ENCODE measurements at regions not wholly inside any gene's neighbourhood (a gene's known extent, or its start where the extent isn't known, plus 50 kb on each side); places are given as distances from the start of the nearest gene placed in this dataset.

- Histone ChIP-seq H3K27ac (ENCODE audit: insufficient read depth, low read depth, low read length, poor library complexity, severe bottlenecking) (no peak overlapping the region), H3K4me3 (ENCODE audit: insufficient read depth, low read depth, low read length) (no peak overlapping the region), H3K4me1 (ENCODE audit: control insufficient read depth, insufficient read depth, low read length) (peaks cover 24% of the 10 kb centered on the region), H3K9me3 (ENCODE audit: control insufficient read depth, low read length) (no peaks in the 10 kb centered on the region), H3K27me3 (ENCODE audit: control insufficient read depth, insufficient read depth, low read length, poor library complexity, severe bottlenecking) (no peaks in the 10 kb centered on the region), H3K36me3 (ENCODE audit: control insufficient read depth, insufficient read depth, low read length) (no peaks in the 10 kb centered on the region)
- WGBS, 2 experiments: 80 to 91% methylated on average over 3 of the region's 3 CpGs
Measured at GRCh38 chr15:52855157-52855556, 65.0 kb upstream of the ONECUT1 start.

GRCh38 chr15:52844823-52845222 is 54.7 kb upstream of the ONECUT1 start:
- 96 to 98% methylated on average over 5 of the region's 5 CpGs for WGBS, 2 experiments
- H3K9me3 ChIP-seq (ENCODE audit: control insufficient read depth, low read length): no peaks in the 10 kb centered on the region
- no peaks in the 10 kb centered on the region for H3K27me3 ChIP-seq (ENCODE audit: control insufficient read depth, insufficient read depth, low read length, poor library complexity, severe bottlenecking)
- no peak overlapping the region for H3K27ac ChIP-seq (ENCODE audit: insufficient read depth, low read depth, low read length, poor library complexity, severe bottlenecking)
- H3K4me3 ChIP-seq (ENCODE audit: insufficient read depth, low read depth, low read length): no peak overlapping the region
- no peaks in the 10 kb centered on the region for H3K4me1 ChIP-seq (ENCODE audit: control insufficient read depth, insufficient read depth, low read length)
- H3K36me3 ChIP-seq (ENCODE audit: control insufficient read depth, insufficient read depth, low read length): no peaks in the 10 kb centered on the region

All from ectodermal cell (in vitro differentiated cells).